Renal pelvis (tissue), 1 donor: ENCODE measurements at regions not wholly inside any gene's neighbourhood (a gene's known extent, or its start where the extent isn't known, plus 50 kb on each side); places are given as distances from the start of the nearest gene placed in this dataset.
"Not testable (repeated sequence)": the region's sequence is repeated elsewhere in the genome, so short reads cannot be mapped to it uniquely, and the experiment has no call there.

Experiments used
- DNase-seq: peaks from one replicate; pipeline ENCODE4 v3.0.0-alpha.2; 2013

DNA sequence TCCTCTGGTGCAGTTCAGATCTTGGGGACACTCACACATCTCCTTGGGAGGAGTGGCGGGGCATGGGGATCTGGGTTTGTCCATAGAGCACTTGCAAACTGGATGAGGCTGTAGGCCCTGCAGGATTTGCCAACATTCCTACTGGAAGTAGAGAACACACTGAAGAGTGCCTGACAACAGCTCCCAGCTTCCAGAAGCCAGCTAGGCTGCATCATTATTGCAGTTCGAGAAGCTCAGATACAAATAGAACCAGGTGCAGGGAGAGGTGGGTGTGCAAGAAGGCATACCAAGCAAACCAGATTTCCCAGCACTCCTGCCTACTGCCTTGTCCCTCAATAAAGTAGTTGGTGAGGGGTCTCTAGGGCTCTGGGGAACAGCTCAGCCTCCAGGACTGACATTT lies 52.5 kb downstream of the RHOB start:
- no peak for DNase-seq

DNA sequence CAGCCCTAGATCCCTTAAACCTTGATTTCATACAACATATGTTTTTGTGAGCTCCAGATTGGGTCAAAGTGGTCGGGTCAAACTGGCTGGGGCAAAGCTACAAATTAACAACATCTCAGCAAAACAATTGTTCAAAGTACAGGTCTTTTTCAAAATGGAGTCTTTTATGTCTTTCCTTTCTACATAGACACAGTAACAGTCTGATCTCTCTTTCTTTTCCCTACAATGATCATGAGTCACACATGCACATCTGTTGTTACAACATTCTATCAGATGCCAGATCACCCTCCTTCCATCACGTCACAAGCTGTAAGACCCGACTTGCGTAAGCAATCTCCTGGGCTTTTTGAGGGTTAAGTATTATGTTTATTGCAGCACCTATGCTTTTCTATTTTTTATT lies 55.1 kb downstream of the RHOB start:
- DNase-seq, result no peak

GRCh38 chr2:20502496-20502895 lies 55.6 kb downstream of the RHOB start:
- not testable (repeated sequence) for DNase-seq

- no peak for DNase-seq
These were observed 57.3 kb downstream of the RHOB start for GRCh38 chr2:20504174-20504573.

GRCh38 chr2:20506201-20506685 lies 59.4 kb downstream of the RHOB start:
- DNase-seq, result no peak

GRCh38 chr2:20507166-20507692 lies 60.4 kb downstream of the RHOB start:
- DNase-seq, result no peak

DNA sequence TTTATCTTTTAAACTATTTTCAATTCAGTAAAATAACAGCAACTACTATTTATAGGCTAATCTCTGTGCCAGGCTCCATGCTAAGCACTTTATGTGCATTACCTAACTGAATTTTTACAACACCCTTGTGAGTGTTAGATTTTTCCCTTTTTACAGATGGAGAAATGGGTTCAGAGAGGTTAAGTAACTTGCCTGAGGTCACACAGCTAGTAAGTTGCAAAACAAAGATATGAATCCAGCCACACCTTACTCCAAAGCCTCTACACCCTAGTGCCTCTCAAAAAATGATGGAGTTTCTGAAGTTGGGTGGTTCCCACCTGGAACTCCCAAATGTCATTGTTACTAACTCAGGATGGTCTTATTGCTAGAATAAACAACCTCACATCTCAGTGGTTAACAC lies 60.8 kb downstream of the RHOB start:
- DNase-seq, result no peak

DNA sequence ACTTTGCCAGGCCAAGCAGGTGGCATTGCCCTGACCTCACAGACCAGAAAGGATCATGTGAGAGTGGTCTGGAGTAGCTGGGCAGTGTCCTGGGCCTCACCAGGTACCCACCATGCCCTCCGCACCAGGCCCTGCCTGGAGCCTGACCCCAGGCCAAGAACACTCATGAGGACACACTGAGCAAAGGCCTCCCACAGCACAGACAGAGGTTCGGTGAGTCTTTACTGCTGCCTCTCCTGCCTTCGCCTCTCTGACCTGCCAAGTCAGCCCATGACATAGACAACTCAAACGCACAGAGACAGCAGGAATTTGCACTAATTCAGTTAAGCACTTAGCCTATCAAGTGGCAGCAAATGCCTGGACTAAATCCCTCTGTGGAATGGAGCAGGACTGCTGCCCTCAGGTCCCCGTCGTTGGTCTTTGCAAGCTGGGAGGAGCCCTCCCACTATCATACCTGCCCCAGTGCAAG lies 62.5 kb downstream of the RHOB start:
- no peak for DNase-seq

GRCh38 chr2:20509770-20510490 lies 63.1 kb downstream of the RHOB start:
- DNase-seq, result no peak

GRCh38 chr2:20511130-20511529 lies 64.3 kb downstream of the RHOB start:
- no peak for DNase-seq

- DNase-seq, result no peak
These were observed 65.3 kb downstream of the RHOB start for GRCh38 chr2:20512061-20512605.

DNA sequence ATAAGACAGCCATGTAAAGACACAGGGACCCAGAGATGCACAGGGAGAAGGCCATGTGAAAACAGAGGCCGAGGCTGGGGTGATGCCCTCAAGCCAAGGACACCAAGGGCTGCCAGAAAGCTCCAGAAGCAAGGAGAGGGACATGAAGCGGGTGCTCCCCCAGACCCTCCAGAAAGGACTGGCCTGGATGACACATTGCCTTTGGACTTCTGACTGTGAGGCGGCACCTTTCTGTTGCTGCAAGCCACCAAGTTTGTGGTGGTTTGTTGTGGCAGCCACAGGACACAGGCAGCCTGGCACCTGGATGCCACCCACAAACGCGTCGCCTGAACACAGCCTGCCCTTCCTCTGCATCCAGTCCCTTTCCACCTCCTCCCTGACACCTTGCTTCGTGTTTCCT lies 67.1 kb downstream of the RHOB start:
- no peak for DNase-seq

- DNase-seq, result no peak
These were observed 67.9 kb downstream of the RHOB start for GRCh38 chr2:20514596-20515269.

GRCh38 chr2:20515290-20516220 lies 68.7 kb downstream of the RHOB start:
- no peak for DNase-seq

- DNase-seq, result no peak
These were observed 69.4 kb downstream of the RHOB start for GRCh38 chr2:20516291-20516645.

DNA sequence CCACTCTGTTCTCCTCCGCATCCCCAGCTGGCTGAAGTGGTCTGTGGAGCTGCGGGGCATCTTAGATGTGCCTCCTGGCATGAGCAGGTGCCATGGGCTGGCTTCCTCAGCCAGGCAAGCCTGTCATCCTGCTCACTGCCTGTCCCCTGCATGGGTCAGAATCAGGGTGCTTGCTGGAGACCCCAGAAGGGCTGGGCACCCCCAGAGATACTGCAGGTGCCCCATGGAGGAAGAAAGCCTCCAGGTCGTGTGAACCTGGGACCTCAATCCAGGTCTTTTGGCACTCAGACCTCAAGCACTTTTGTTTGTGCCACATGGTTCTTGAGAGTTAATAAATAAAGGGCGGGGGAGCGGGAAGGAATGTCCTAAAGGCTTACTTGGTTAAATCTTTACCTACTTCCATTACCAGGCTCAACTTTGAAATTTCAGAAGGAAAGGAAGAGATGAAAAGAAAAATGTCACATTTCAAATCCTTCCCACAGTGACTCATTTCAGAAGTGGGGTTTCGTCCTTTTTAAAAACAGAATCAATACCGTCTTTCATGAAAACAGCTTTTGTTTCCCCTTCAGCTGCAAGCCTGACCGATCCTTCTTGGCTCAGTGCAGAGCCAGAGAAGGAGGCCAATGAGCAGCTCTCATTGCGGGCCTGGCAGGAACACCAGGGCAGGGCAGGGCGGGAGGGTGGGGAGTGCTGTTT lies 69.9 kb downstream of the RHOB start:
- DNase-seq, result no peak

- no peak for DNase-seq
These were observed 72.4 kb downstream of the RHOB start for GRCh38 chr2:20519309-20519708.

DNA sequence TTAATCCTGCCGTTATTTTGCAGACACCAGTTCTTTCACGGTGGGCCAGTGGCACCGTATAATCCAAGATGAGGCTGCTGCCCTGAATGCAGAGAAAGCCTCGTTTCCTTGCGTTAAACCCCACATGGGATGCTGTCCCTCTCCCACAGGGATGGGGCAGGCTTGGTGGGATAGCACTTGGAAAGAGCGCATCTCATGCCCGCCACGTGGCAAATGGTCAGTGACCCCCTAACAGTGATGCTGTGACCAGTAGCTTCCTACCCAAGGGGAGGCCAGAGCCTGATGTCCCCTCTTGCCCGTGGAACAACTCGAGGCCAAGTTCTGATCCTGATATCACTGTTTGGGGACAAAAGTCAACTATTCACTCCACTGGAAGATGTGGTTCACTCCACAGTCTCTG lies 73.3 kb downstream of the RHOB start:
- DNase-seq, result no peak

DNA sequence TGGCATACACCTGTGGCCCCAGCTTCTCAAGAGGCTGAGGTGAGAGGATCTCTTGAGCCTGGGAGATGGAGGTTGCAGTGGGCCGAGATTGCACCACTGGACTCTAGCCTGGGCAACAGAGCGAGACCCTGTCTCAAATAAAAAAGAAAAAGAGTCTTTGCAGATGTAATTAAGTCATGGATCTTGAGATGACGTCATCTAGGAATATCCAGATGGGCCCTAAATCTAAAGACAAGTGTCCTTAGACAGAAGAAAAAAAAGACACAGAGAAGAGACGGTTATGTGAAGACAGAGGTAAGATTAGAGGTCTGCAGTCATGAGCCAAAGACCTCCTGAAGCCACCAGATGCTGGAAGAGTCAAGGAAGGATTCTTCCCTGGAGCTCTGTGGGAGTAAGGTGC lies 74.3 kb downstream of the RHOB start:
- DNase-seq, result no peak

DNA sequence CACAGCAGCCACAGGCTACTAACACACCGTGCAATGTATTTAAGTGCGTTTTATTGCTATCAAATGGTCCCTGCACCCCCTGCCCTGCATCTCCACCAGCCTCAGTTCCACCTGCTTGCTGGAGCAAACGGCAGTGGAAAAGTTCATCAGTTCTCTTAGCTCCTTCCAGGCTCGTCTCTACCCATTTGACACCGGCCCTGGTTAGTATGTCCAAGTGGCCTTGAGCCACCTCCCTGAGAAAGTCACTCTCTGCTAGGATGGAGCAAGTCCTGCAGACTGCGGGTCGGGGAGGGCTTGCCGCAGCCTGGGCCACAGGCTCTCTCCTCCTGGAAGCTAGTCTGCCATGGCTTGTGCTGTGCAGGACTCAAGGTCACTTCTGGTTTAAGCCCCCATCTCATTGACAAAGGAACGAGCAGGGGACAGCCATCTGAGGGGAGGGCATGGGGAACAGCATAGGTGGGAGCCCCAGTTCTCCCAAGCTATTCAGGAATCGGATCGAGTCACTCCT lies 74.9 kb downstream of the RHOB start:
- DNase-seq, result no peak
